Liver (tissue), 8 donors: ENCODE measurements at regions not wholly inside any gene's neighbourhood (a gene's known extent, or its start where the extent isn't known, plus 50 kb on each side); places are given as distances from the start of the nearest gene placed in this dataset.
"Not testable (repeated sequence)": the region's sequence is repeated elsewhere in the genome, so short reads cannot be mapped to it uniquely, and the experiment has no call there.

Experiments
- DNase-seq: peaks from one replicate; pipeline ENCODE4 v3.0.0-alpha.2; 2017; ENCODE audit warnings: low spot score
- H3K27ac ChIP-seq, 2 donors: one replicate each; pipeline ENCODE4 v1.7.0; 2013; ENCODE audit warnings: inconsistent platforms in 2 of 2, low read length in 2 of 2, control low read depth in 1 of 2, low read depth in 1 of 2, mild to moderate bottlenecking in 1 of 2
- H3K27me3 ChIP-seq, 4 donors: one replicate each; pipeline versions ENCODE4 v1.6.1 to v1.7.0; 2013; ENCODE audit warnings: low read length in 3 of 4, inconsistent platforms in 1 of 4, mild to moderate bottlenecking in 1 of 4, moderate library complexity in 1 of 4; ENCODE audit not compliant: control insufficient read depth in 4 of 4, insufficient read depth in 4 of 4
- H3K36me3 ChIP-seq, 4 donors: one replicate each; pipeline versions ENCODE4 v1.6.1 to v1.7.0; 2013; ENCODE audit warnings: low read length in 3 of 4, mild to moderate bottlenecking in 3 of 4, low read depth in 1 of 4, moderate library complexity in 1 of 4; ENCODE audit not compliant: control insufficient read depth in 4 of 4, insufficient read depth in 3 of 4
- H3K4me1 ChIP-seq, 4 donors: one replicate each; pipeline versions ENCODE4 v1.6.1 to v1.7.0; 2013; ENCODE audit warnings: low read length in 3 of 4, mild to moderate bottlenecking in 3 of 4, moderate library complexity in 1 of 4; ENCODE audit not compliant: control insufficient read depth in 4 of 4, insufficient read depth in 4 of 4
- H3K4me3 ChIP-seq, 3 donors: one replicate each; pipeline versions ENCODE4 v1.6.1 to v1.7.0; 2013; ENCODE audit warnings: low read length in 3 of 3, control low read depth in 1 of 3, low read depth in 1 of 3, mild to moderate bottlenecking in 1 of 3
- H3K9ac ChIP-seq, 2 donors: one replicate each; pipeline ENCODE4 v1.7.0; 2013; ENCODE audit warnings: low read length in 2 of 2, mild to moderate bottlenecking in 2 of 2, moderate library complexity in 2 of 2, control low read depth in 1 of 2, low read depth in 1 of 2
- H3K9me3 ChIP-seq, 4 donors: one replicate each; pipeline versions ENCODE4 v1.6.1 to v1.7.0; 2013; ENCODE audit warnings: low read length in 3 of 4; ENCODE audit not compliant: control insufficient read depth in 4 of 4
- ATF3 ChIP-seq: IDR thresholded peaks from 2 replicates; pipeline ENCODE4 v1.6.1; 2016; ENCODE audit warnings: antibody characterized with exemption
- CTCF ChIP-seq: fragments of 150-350 bp; IDR thresholded peaks from 2 replicates; pipeline ENCODE4 v1.5.1; 2017; ENCODE audit warnings: improper control_type of control experiment, low read depth, low read length; ENCODE audit not compliant: missing input control
- EGR1 ChIP-seq, 2 donors: IDR thresholded peaks; 2 replicates each; pipeline ENCODE4 v1.6.1; 2016 to 2018; ENCODE audit warnings: antibody characterized with exemption in 2 of 2, low read depth in 2 of 2
- FOXA1 ChIP-seq: IDR thresholded peaks from 2 replicates; pipeline ENCODE4 v1.6.1; 2016; ENCODE audit warnings: antibody characterized with exemption
- FOXA2 ChIP-seq: IDR thresholded peaks from 2 replicates; pipeline ENCODE4 v1.6.1; 2016; ENCODE audit warnings: antibody characterized with exemption
- GABPA ChIP-seq, 2 donors: IDR thresholded peaks in 1 of 2; conservative IDR thresholded peaks in 1 of 2; 2 replicates each; pipeline ENCODE4 v1.6.1; 2016; ENCODE audit warnings: antibody characterized with exemption in 2 of 2, mild to moderate bottlenecking in 1 of 2, moderate library complexity in 1 of 2
- HNF4A ChIP-seq, 2 donors: conservative IDR thresholded peaks; 2 replicates each; pipeline ENCODE4 v1.6.1; 2016; ENCODE audit warnings: antibody characterized with exemption in 2 of 2, mild to moderate bottlenecking in 2 of 2
- HNF4G ChIP-seq: IDR thresholded peaks from 2 replicates; pipeline ENCODE4 v1.6.1; 2016; ENCODE audit warnings: antibody characterized with exemption
- JUND ChIP-seq, 2 donors: IDR thresholded peaks; 2 replicates each; pipeline ENCODE4 v1.6.1; 2016; ENCODE audit warnings: antibody characterized with exemption in 2 of 2
- NR2F2 ChIP-seq: IDR thresholded peaks from 2 replicates; pipeline ENCODE4 v1.6.1; 2016; ENCODE audit warnings: antibody characterized with exemption
- RAD21 ChIP-seq, 2 donors: IDR thresholded peaks; 2 replicates each; pipeline ENCODE4 v1.6.1; 2016; ENCODE audit warnings: antibody characterized with exemption in 2 of 2, mild to moderate bottlenecking in 2 of 2
- RXRA ChIP-seq, 2 donors: IDR thresholded peaks; 2 replicates each; pipeline ENCODE4 v1.6.1; 2017 to 2018; ENCODE audit warnings: antibody characterized with exemption in 2 of 2, mild to moderate bottlenecking in 1 of 2
- SP1 ChIP-seq: IDR thresholded peaks from 2 replicates; pipeline ENCODE4 v1.6.1; 2018; ENCODE audit warnings: antibody characterized with exemption, mild to moderate bottlenecking
- TAF1 ChIP-seq: conservative IDR thresholded peaks from 2 replicates; pipeline ENCODE4 v1.6.1; 2016; ENCODE audit warnings: antibody characterized with exemption, mild to moderate bottlenecking
- YY1 ChIP-seq: IDR thresholded peaks from 2 replicates; pipeline ENCODE4 v1.6.1; 2016; ENCODE audit warnings: antibody characterized with exemption, mild to moderate bottlenecking
- ZBTB33 ChIP-seq: IDR thresholded peaks from 2 replicates; pipeline ENCODE4 v1.6.1; 2016; ENCODE audit warnings: antibody characterized with exemption
- WGBS: extraction: QIAGEN DNeasy Blood & Tissue Kit; methylation state at CpG from one replicate; pipeline ENCODE4 v1.1.7; 2013; 5-methylcytosine and 5-hydroxymethylcytosine counted together
- TF ChIP-seq, protein P1 (sequence below): IDR thresholded peaks from 2 replicates; pipeline ENCODE4 v1.6.1; 2016; ENCODE audit warnings: antibody characterized with exemption
- TF ChIP-seq, protein P2 (sequence below): IDR thresholded peaks from 2 replicates; pipeline ENCODE4 v1.6.1; 2016; ENCODE audit warnings: antibody characterized with exemption, mild to moderate bottlenecking
- donor health status: healthy.
- donor health status: healthy.
- donor health status: healthy.
- donor health status: healthy.
- donor health status: healthy.

GRCh38 chr2:111672641-111673040 is 211.4 kb downstream of the ANAPC1 start:
- 98% methylated on average over 24 of the region's 27 CpGs for WGBS
- not testable (repeated sequence) for H3K27ac ChIP-seq, H3K4me3 ChIP-seq, H3K27me3 ChIP-seq, H3K9me3 ChIP-seq, H3K9ac ChIP-seq, H3K36me3 ChIP-seq, DNase-seq
- H3K4me1 ChIP-seq = peaks cover 5 to 11% (median 9%) of the 10 kb centered on the region in 4 donors

- no peak overlapping the region for H3K9ac ChIP-seq
- H3K27me3 ChIP-seq = no peaks in the 10 kb centered on the region
- no peaks in the 10 kb centered on the region for H3K9me3 ChIP-seq
- H3K36me3 ChIP-seq = no peaks in the 10 kb centered on the region
- DNase-seq = no peak
- WGBS = 38% methylated on average over 4 of the region's 4 CpGs
- TF ChIP-seq FOXA1 (no peak), RXRA (IDR thresholded peaks at IDR 0.05) (peak; percentile 13 to 31), GABPA (IDR thresholded peaks at IDR 0.05 in 1 of 2, conservative IDR thresholded peaks at IDR 0.05 in 1 of 2) (no peak)
- peaks cover 5 to 11% (median 9%) of the 10 kb centered on the region in 4 donors for H3K4me1 ChIP-seq
- no peak overlapping the region for H3K27ac ChIP-seq
- no peak overlapping the region for H3K4me3 ChIP-seq
Observed at GRCh38 chr2:111673526-111673925, 210.5 kb downstream of the ANAPC1 start.

GRCh38 chr2:111675419-111676194 is 208.4 kb downstream of the ANAPC1 start:
- H3K9ac ChIP-seq = no peak overlapping the region
- no peaks in the 10 kb centered on the region for H3K36me3 ChIP-seq
- H3K4me3 ChIP-seq = no peak overlapping the region
- no peak overlapping the region for H3K27ac ChIP-seq
- peaks cover 5 to 11% (median 9%) of the 10 kb centered on the region in 4 donors for H3K4me1 ChIP-seq
- 87% methylated on average over 10 of the region's 10 CpGs for WGBS
- H3K27me3 ChIP-seq = no peaks in the 10 kb centered on the region
- H3K9me3 ChIP-seq = no peaks in the 10 kb centered on the region
- TF ChIP-seq TAF1 (no peak), GABPA (IDR thresholded peaks at IDR 0.05 in 1 of 2, conservative IDR thresholded peaks at IDR 0.05 in 1 of 2) (no peak), YY1 (no peak), RAD21 (IDR thresholded peaks at IDR 0.05) (no peak), EGR1 (IDR thresholded peaks at IDR 0.05; ENCODE audit: low read depth in 2 of 2) (no peak), HNF4A (conservative IDR thresholded peaks at IDR 0.05) (no peak), RXRA (IDR thresholded peaks at IDR 0.05) (no peak), SP1 (no peak), HNF4G (no peak), CTCF (no peak), JUND (IDR thresholded peaks at IDR 0.05) (no peak), FOXA1 (no peak), ATF3 (no peak), FOXA2 (no peak), NR2F2 (no peak), ZBTB33 (no peak)
- TF ChIP-seq, protein P1, sequence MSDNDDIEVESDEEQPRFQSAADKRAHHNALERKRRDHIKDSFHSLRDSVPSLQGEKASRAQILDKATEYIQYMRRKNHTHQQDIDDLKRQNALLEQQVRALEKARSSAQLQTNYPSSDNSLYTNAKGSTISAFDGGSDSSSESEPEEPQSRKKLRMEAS = no peak
- TF ChIP-seq, protein P2, sequence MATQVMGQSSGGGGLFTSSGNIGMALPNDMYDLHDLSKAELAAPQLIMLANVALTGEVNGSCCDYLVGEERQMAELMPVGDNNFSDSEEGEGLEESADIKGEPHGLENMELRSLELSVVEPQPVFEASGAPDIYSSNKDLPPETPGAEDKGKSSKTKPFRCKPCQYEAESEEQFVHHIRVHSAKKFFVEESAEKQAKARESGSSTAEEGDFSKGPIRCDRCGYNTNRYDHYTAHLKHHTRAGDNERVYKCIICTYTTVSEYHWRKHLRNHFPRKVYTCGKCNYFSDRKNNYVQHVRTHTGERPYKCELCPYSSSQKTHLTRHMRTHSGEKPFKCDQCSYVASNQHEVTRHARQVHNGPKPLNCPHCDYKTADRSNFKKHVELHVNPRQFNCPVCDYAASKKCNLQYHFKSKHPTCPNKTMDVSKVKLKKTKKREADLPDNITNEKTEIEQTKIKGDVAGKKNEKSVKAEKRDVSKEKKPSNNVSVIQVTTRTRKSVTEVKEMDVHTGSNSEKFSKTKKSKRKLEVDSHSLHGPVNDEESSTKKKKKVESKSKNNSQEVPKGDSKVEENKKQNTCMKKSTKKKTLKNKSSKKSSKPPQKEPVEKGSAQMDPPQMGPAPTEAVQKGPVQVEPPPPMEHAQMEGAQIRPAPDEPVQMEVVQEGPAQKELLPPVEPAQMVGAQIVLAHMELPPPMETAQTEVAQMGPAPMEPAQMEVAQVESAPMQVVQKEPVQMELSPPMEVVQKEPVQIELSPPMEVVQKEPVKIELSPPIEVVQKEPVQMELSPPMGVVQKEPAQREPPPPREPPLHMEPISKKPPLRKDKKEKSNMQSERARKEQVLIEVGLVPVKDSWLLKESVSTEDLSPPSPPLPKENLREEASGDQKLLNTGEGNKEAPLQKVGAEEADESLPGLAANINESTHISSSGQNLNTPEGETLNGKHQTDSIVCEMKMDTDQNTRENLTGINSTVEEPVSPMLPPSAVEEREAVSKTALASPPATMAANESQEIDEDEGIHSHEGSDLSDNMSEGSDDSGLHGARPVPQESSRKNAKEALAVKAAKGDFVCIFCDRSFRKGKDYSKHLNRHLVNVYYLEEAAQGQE = no peak
- DNase-seq = no peak
